GM12874 (cell line): ENCODE measurements at regions not wholly inside any gene's neighbourhood (a gene's known extent, or its start where the extent isn't known, plus 50 kb on each side); places are given as distances from the start of the nearest gene placed in this dataset.

ENCODE experiments used
- CTCF ChIP-seq: IDR thresholded peaks from 2 replicates; pipeline ENCODE4 v1.5.1; 2011; ENCODE audit warnings: low read depth, mild to moderate bottlenecking, control low read depth, low read length, moderate library complexity; ENCODE audit not compliant: insufficient read depth

- TF ChIP-seq CTCF, result no peak
Measured at GRCh38 chr19:32241932-32242710, 103.3 kb upstream of the ZNF507 start.

- no peak for TF ChIP-seq CTCF
Measured at GRCh38 chr19:32246006-32246405, 99.4 kb upstream of the ZNF507 start.

- TF ChIP-seq CTCF, result no peak
Measured at GRCh38 chr19:32251634-32252332, 93.6 kb upstream of the ZNF507 start.

- no peak for TF ChIP-seq CTCF
Measured at GRCh38 chr19:32252333-32252669, 93.1 kb upstream of the ZNF507 start.

- no peak for TF ChIP-seq CTCF
Measured at GRCh38 chr19:32253683-32254508, 91.5 kb upstream of the ZNF507 start.

GRCh38 chr19:32254509-32254890 lies 90.9 kb upstream of the ZNF507 start:
- no peak for TF ChIP-seq CTCF
